H9 (cell line): ENCODE measurements at regions not wholly inside any gene's neighbourhood (a gene's known extent, or its start where the extent isn't known, plus 50 kb on each side); places are given as distances from the start of the nearest gene placed in this dataset.

ENCODE experiments used
- DNase-seq: peaks from one replicate; pipeline ENCODE4 v3.0.0-alpha.2; 2017
- H2AFZ ChIP-seq: one replicate; pipeline ENCODE4 v1.6.1; 2013; ENCODE audit warnings: mild to moderate bottlenecking, low read length, control low read depth, moderate library complexity
- H2AK5ac ChIP-seq: 2 replicates; pipeline ENCODE4 v1.6.1; 2013; ENCODE audit warnings: low read length, control low read depth, mixed read lengths; ENCODE audit not compliant: insufficient read length
- H2BK120ac ChIP-seq: one replicate; pipeline ENCODE4 v1.6.1; 2013; ENCODE audit warnings: low read depth, mild to moderate bottlenecking, low read length, control low read depth, inconsistent platforms; ENCODE audit not compliant: poor library complexity, severe bottlenecking
- H2BK12ac ChIP-seq: 2 replicates; pipeline ENCODE4 v1.6.1; 2013; ENCODE audit warnings: low read length, control low read depth, mixed read lengths, low read depth; ENCODE audit not compliant: insufficient read length
- H2BK15ac ChIP-seq: 2 replicates; pipeline ENCODE4 v1.6.1; 2013; ENCODE audit warnings: low read depth, low read length, control low read depth
- H2BK20ac ChIP-seq: one replicate; pipeline ENCODE4 v1.6.1; 2013; ENCODE audit warnings: low read depth, mild to moderate bottlenecking, low read length, control low read depth, inconsistent platforms; ENCODE audit not compliant: poor library complexity, severe bottlenecking
- H2BK5ac ChIP-seq: 2 replicates; pipeline ENCODE4 v1.6.1; 2013; ENCODE audit warnings: low read length, control low read depth, mixed read lengths; ENCODE audit not compliant: insufficient read length
- H3K14ac ChIP-seq: 2 replicates; pipeline ENCODE4 v1.6.1; 2013; ENCODE audit warnings: low read length, control low read depth; ENCODE audit not compliant: insufficient read depth
- H3K18ac ChIP-seq: 2 replicates; pipeline ENCODE4 v1.6.1; 2013; ENCODE audit warnings: low read depth, mild to moderate bottlenecking, mixed read lengths, low read length, control low read depth; ENCODE audit not compliant: insufficient read length
- H3K23ac ChIP-seq: 2 replicates; pipeline ENCODE4 v1.6.1; 2013; ENCODE audit warnings: low read length, control low read depth, mixed read lengths, low read depth; ENCODE audit not compliant: insufficient read length
- H3K23me2 ChIP-seq: 2 replicates; pipeline ENCODE4 v1.6.1; 2013; ENCODE audit warnings: low read depth, mild to moderate bottlenecking, mixed read lengths, low read length, control low read depth; ENCODE audit not compliant: insufficient read length, poor library complexity, severe bottlenecking
- H3K27ac ChIP-seq: 2 replicates; pipeline ENCODE4 v1.5.1; 2013; ENCODE audit warnings: low read length, control low read depth, mixed read lengths, low read depth; ENCODE audit not compliant: insufficient read length
- H3K27me3 ChIP-seq: 2 replicates; pipeline ENCODE4 v1.6.1; 2013; ENCODE audit warnings: low read length, control low read depth, inconsistent platforms; ENCODE audit not compliant: insufficient read depth
- H3K4ac ChIP-seq: 2 replicates; pipeline ENCODE4 v1.6.1; 2013; ENCODE audit warnings: low read depth, mild to moderate bottlenecking, control low read depth, inconsistent platforms, low read length, moderate library complexity
- H3K4me1 ChIP-seq: 2 replicates; pipeline ENCODE4 v1.6.1; 2013; ENCODE audit warnings: low read length, control low read depth, inconsistent platforms; ENCODE audit not compliant: insufficient read depth
- H3K4me2 ChIP-seq: 2 replicates; pipeline ENCODE4 v1.6.1; 2013; ENCODE audit warnings: low read length, control low read depth, mixed read lengths; ENCODE audit not compliant: insufficient read length, insufficient read depth
- H3K56ac ChIP-seq: 2 replicates; pipeline ENCODE4 v1.6.1; 2013; ENCODE audit warnings: low read depth, mild to moderate bottlenecking, mixed read lengths, low read length, control low read depth; ENCODE audit not compliant: insufficient read length
- H3K79me1 ChIP-seq: 2 replicates; pipeline ENCODE4 v1.6.1; 2013; ENCODE audit warnings: low read depth, mild to moderate bottlenecking, moderate library complexity, low read length, control low read depth, inconsistent platforms; ENCODE audit not compliant: insufficient read depth, poor library complexity, severe bottlenecking
- H3K79me2 ChIP-seq: 2 replicates; pipeline ENCODE4 v1.6.1; 2013; ENCODE audit warnings: low read length, control low read depth, inconsistent platforms; ENCODE audit not compliant: insufficient read depth
- H3K9ac ChIP-seq: 2 replicates; pipeline ENCODE4 v1.6.1; 2013; ENCODE audit warnings: low read length, control low read depth, mixed read lengths; ENCODE audit not compliant: insufficient read length; ENCODE audit errors: extremely low read depth
- H3K9me3 ChIP-seq: one replicate; pipeline ENCODE4 v1.6.1; 2013; ENCODE audit warnings: low read depth, low read length, inconsistent platforms; ENCODE audit not compliant: control insufficient read depth
- H3T11ph ChIP-seq: one replicate; pipeline ENCODE4 v1.6.1; 2013; ENCODE audit warnings: mild to moderate bottlenecking, low read length, control low read depth, inconsistent platforms
- H4K20me1 ChIP-seq: one replicate; pipeline ENCODE4 v1.6.1; 2013; ENCODE audit not compliant: control insufficient read depth, insufficient read length, insufficient read depth
- H4K5ac ChIP-seq: 2 replicates; pipeline ENCODE4 v1.6.1; 2013; ENCODE audit warnings: low read depth, mild to moderate bottlenecking, mixed read lengths, low read length, control low read depth; ENCODE audit not compliant: insufficient read length
- H4K8ac ChIP-seq: replicated peaks from 2 replicates; pipeline ENCODE4 v1.6.1; 2013; ENCODE audit warnings: low read length, control low read depth, mixed read lengths, low read depth; ENCODE audit not compliant: insufficient read length
- H4K91ac ChIP-seq: 2 replicates; pipeline ENCODE4 v1.6.1; 2013; ENCODE audit warnings: low read depth, mild to moderate bottlenecking, moderate library complexity, mixed read lengths, low read length, control low read depth; ENCODE audit not compliant: insufficient read length
- H3K27ac Mint-ChIP-seq, 3 experiments: 2 replicates in 2 of 3; 3 replicates in 1 of 3; pipeline ENCODE4 v1.8.0; 2020 to 2021; ENCODE audit warnings: mixed read lengths in 3 of 3, mild to moderate bottlenecking in 1 of 3, moderate library complexity in 1 of 3
- H3K27me3 Mint-ChIP-seq: 2 replicates; pipeline ENCODE4 v1.8.0; 2021; ENCODE audit warnings: low read depth, mild to moderate bottlenecking, moderate library complexity, mixed read lengths
- H3K36me3 Mint-ChIP-seq, 3 experiments: 2 replicates in 2 of 3; 3 replicates in 1 of 3; pipeline ENCODE4 v1.8.0; 2020 to 2021; ENCODE audit warnings: low read depth in 3 of 3, mixed read lengths in 3 of 3; ENCODE audit not compliant: insufficient read depth in 1 of 3
- H3K4me1 Mint-ChIP-seq, 2 experiments: 2 replicates each; pipeline ENCODE4 v1.8.0; 2020; ENCODE audit warnings: mixed read lengths in 2 of 2
- H3K4me3 Mint-ChIP-seq, 2 experiments: 2 replicates in 1 of 2; 3 replicates in 1 of 2; pipeline ENCODE4 v1.8.0; 2020 to 2021; ENCODE audit warnings: mild to moderate bottlenecking in 2 of 2, mixed read lengths in 2 of 2, moderate library complexity in 1 of 2
- H3K9me3 Mint-ChIP-seq, 2 experiments: 2 replicates in 1 of 2; 3 replicates in 1 of 2; pipeline ENCODE4 v1.8.0; 2020; ENCODE audit warnings: mild to moderate bottlenecking in 2 of 2, mixed read lengths in 2 of 2, moderate library complexity in 1 of 2
- CTCF ChIP-seq: fragments of 200-600 bp; sonication (generic); conservative IDR thresholded peaks from 3 replicates; pipeline ENCODE4 v1.8.0; 2021; ENCODE audit warnings: antibody characterized with exemption, mild to moderate bottlenecking
- WGBS: extraction: QIAGEN DNeasy Blood & Tissue Kit; methylation state at CpG from one replicate; pipeline ENCODE4 v1.1.7; 2013; ENCODE audit warnings: missing lambda C conversion rate, low lambda C conversion rate, mixed read lengths; ENCODE audit not compliant: insufficient read length; ENCODE audit errors: extremely low coverage; 5-methylcytosine and 5-hydroxymethylcytosine counted together

GRCh38 chr9:135414293-135414692, 65.3 kb upstream of the PPP1R26 start:
- H3K9me3 ChIP-seq, result no peaks in the 10 kb centered on the region
- no peak overlapping the region for H3K27ac ChIP-seq
- H4K91ac ChIP-seq, result no peak overlapping the region
- no peak overlapping the region for H3K14ac ChIP-seq
- H4K8ac ChIP-seq, result no peak overlapping the region
- H3K56ac ChIP-seq, result no peak overlapping the region
- no peaks in the 10 kb centered on the region for H3K27me3 ChIP-seq
- Mint-ChIP-seq H3K4me1 (peaks cover 9 to 19% of the 10 kb centered on the region in 2 experiments), H3K27ac (no peak overlapping the region), H3K9me3 (no peaks in the 10 kb centered on the region), H3K27me3 (peaks cover 7% of the 10 kb centered on the region), H3K4me3 (no peak overlapping the region), H3K36me3 (no peaks in the 10 kb centered on the region)
- no peak for DNase-seq
- TF ChIP-seq CTCF, result no peak
- H3T11ph ChIP-seq, result no peak overlapping the region
- no peaks in the 10 kb centered on the region for H3K79me2 ChIP-seq
- no peaks in the 10 kb centered on the region for H4K20me1 ChIP-seq
- no peak overlapping the region for H3K9ac ChIP-seq
- no peaks in the 10 kb centered on the region for H3K4me1 ChIP-seq
- H2BK120ac ChIP-seq, result no peak overlapping the region
- H3K4me2 ChIP-seq, result no peak overlapping the region
- no peaks in the 10 kb centered on the region for H3K79me1 ChIP-seq
- no peak overlapping the region for H3K18ac ChIP-seq
- H3K23me2 ChIP-seq, result no peaks in the 10 kb centered on the region
- no peak overlapping the region for H2BK20ac ChIP-seq
- no peak overlapping the region for H2BK15ac ChIP-seq
- no peak overlapping the region for H3K4ac ChIP-seq
- WGBS, result no CpG with 5 or more reads among the region's 13 CpGs
- no peak overlapping the region for H2BK12ac ChIP-seq
- H2AK5ac ChIP-seq, result no peak overlapping the region
- no peak overlapping the region for H4K5ac ChIP-seq
- no peak overlapping the region for H2BK5ac ChIP-seq
- H2AFZ ChIP-seq, result no peak overlapping the region
- no peak overlapping the region for H3K23ac ChIP-seq
